ENCODE measurements at regions not wholly inside any gene's neighbourhood (a gene's known extent, or its start where the extent isn't known, plus 50 kb on each side); places are given as distances from the start of the nearest gene placed in this dataset.

- H3K4me3 ChIP-seq: no peak overlapping the region
- H3K9me3 ChIP-seq: no peaks in the 10 kb centered on the region
- H3K27ac ChIP-seq: no peak overlapping the region
- H3K36me3 ChIP-seq: no peaks in the 10 kb centered on the region
- H3K4me1 ChIP-seq: peaks cover 8% of the 10 kb centered on the region
- TF ChIP-seq, protein P1, sequence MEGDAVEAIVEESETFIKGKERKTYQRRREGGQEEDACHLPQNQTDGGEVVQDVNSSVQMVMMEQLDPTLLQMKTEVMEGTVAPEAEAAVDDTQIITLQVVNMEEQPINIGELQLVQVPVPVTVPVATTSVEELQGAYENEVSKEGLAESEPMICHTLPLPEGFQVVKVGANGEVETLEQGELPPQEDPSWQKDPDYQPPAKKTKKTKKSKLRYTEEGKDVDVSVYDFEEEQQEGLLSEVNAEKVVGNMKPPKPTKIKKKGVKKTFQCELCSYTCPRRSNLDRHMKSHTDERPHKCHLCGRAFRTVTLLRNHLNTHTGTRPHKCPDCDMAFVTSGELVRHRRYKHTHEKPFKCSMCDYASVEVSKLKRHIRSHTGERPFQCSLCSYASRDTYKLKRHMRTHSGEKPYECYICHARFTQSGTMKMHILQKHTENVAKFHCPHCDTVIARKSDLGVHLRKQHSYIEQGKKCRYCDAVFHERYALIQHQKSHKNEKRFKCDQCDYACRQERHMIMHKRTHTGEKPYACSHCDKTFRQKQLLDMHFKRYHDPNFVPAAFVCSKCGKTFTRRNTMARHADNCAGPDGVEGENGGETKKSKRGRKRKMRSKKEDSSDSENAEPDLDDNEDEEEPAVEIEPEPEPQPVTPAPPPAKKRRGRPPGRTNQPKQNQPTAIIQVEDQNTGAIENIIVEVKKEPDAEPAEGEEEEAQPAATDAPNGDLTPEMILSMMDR (IDR thresholded peaks at IDR 0.05): no peak
- TF ChIP-seq POLR2AphosphoS5 (IDR thresholded peaks at IDR 0.05; ENCODE audit: insufficient read depth in 1 of 2, low read depth in 1 of 2) (no peak), POLR2A (IDR thresholded peaks at IDR 0.05) (no peak)
- no peaks in the 10 kb centered on the region for H3K27me3 ChIP-seq
- DNase-seq (ENCODE audit: extremely low spot score in 2 of 2): peak in 1 of 2 donors; percentile 95
- intact Hi-C loops (cut with DNase I): no loop called here
Measured at GRCh38 chr2:21260311-21260710, 136.5 kb downstream of the TDRD15 start.

DNA sequence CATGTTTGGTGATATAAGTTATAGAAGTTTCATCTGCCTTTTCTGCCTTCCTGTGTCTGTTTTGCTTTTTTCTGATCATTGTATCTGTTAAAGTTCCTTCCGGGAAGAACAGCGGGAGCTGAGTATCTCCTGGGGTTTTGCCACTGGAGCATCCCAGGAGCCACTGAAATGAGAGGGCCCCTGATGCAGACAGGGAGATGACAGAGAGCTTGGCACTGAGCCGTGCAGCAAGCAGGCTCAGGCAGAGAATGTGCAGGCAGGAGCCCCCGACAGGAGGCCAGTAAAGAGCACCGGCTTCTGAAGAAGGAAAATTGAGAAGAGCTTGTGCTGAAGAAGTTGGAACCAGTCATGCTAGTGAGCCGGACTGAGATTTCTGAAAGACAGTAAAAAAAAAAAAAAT is 137.8 kb downstream of the TDRD15 start:
- intact Hi-C loops (cut with DNase I): no loop called here
- peaks cover 8% of the 10 kb centered on the region for H3K4me1 ChIP-seq

DNA sequence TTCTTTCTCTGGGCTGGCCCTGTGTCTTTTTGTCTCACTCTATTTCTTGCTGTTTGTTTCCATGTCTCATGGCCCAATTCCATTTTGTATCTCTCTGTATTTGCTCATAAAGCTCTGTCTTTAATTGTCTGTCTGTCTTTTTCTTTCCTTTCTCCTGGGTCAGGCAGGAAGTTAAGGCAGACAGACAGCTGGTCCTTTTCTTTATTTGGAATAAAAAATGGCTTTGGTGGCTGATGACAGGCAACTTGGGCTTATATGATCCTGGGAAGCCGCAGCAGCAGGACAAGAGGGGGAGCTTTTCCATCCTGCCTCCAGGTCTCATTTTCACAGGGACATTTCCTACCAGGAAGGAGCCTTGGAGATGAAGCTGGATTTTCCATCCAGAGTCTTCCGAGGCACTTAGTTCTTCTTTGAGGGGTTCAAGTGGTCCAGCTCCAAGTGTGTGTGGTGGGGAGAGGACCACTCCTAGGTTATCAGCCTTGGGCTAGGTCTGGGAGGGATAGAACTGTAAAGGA is 138.7 kb downstream of the TDRD15 start:
- intact Hi-C loops (cut with DNase I): no loop called here
- H3K36me3 ChIP-seq: no peaks in the 10 kb centered on the region
- no peak for TF ChIP-seq POLR2AphosphoS5 (IDR thresholded peaks at IDR 0.05; ENCODE audit: insufficient read depth in 1 of 2, low read depth in 1 of 2)
- no peak for TF ChIP-seq POLR2A (IDR thresholded peaks at IDR 0.05)
- TF ChIP-seq, protein P1 (IDR thresholded peaks at IDR 0.05): no peak
- H3K4me3 ChIP-seq: no peak overlapping the region
- DNase-seq (ENCODE audit: extremely low spot score in 2 of 2): peak in 1 of 2 donors; percentile 40
- no peaks in the 10 kb centered on the region for H3K27me3 ChIP-seq
- no peak overlapping the region for H3K27ac ChIP-seq
- H3K4me1 ChIP-seq: peaks cover 8% of the 10 kb centered on the region
- H3K9me3 ChIP-seq: no peaks in the 10 kb centered on the region

More for the DNA sequence above, 137.8 kb downstream of the TDRD15 start:
- no peak overlapping the region for H3K27ac ChIP-seq
- no peaks in the 10 kb centered on the region for H3K9me3 ChIP-seq
- no peak overlapping the region for H3K4me3 ChIP-seq
- no peak for TF ChIP-seq POLR2A (IDR thresholded peaks at IDR 0.05)
- TF ChIP-seq, protein P1 (IDR thresholded peaks at IDR 0.05): no peak
- no peak for TF ChIP-seq POLR2AphosphoS5 (IDR thresholded peaks at IDR 0.05; ENCODE audit: insufficient read depth in 1 of 2, low read depth in 1 of 2)
- H3K36me3 ChIP-seq: no peaks in the 10 kb centered on the region
- no peaks in the 10 kb centered on the region for H3K27me3 ChIP-seq
- peak in 1 of 2 donors; percentile 31 for DNase-seq (ENCODE audit: extremely low spot score in 2 of 2)

DNA sequence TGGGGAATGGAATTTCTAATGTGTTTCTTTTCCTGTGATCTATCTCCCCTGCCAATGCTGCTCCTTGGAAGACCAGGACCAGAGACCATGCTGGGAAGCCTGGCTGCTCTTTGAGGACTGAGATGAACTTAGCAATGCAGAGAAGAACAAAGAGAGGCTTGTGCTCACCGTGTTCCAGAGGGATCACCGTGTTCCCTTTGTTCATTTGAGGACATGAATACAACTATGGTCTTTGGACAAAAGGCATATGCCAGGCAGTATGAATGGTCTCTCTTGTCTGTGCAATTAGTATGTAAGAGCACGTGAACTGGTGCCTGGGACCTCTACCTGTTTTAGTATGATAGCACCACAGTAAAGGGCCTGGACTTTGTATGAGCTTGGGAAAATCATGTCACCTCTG is 139.9 kb downstream of the TDRD15 start:
- DNase-seq (ENCODE audit: extremely low spot score in 2 of 2): peak in 1 of 2 donors; percentile 52
- no peaks in the 10 kb centered on the region for H3K27me3 ChIP-seq
- intact Hi-C loops (cut with DNase I): no loop called here
- H3K27ac ChIP-seq: no peak overlapping the region
- TF ChIP-seq POLR2AphosphoS5 (IDR thresholded peaks at IDR 0.05; ENCODE audit: insufficient read depth in 1 of 2, low read depth in 1 of 2): no peak
- TF ChIP-seq, protein P1 (IDR thresholded peaks at IDR 0.05): no peak
- peaks cover 8% of the 10 kb centered on the region for H3K4me1 ChIP-seq
- H3K9me3 ChIP-seq: no peaks in the 10 kb centered on the region
- no peaks in the 10 kb centered on the region for H3K36me3 ChIP-seq
- no peak overlapping the region for H3K4me3 ChIP-seq

GRCh38 chr2:21265752-21266151 is 142.0 kb downstream of the TDRD15 start:
- H3K4me3 ChIP-seq: no peak overlapping the region
- H3K27me3 ChIP-seq: no peaks in the 10 kb centered on the region
- no peak overlapping the region for H3K27ac ChIP-seq
- peak in 1 of 2 donors; percentile 58 for DNase-seq (ENCODE audit: extremely low spot score in 2 of 2)
- no peaks in the 10 kb centered on the region for H3K36me3 ChIP-seq
- TF ChIP-seq, protein P1 (IDR thresholded peaks at IDR 0.05): no peak
- TF ChIP-seq POLR2A (IDR thresholded peaks at IDR 0.05): no peak
- TF ChIP-seq POLR2AphosphoS5 (IDR thresholded peaks at IDR 0.05; ENCODE audit: insufficient read depth in 1 of 2, low read depth in 1 of 2): no peak
- intact Hi-C loops (cut with DNase I): no loop called here
- no peaks in the 10 kb centered on the region for H3K9me3 ChIP-seq
- peaks cover 18% of the 10 kb centered on the region for H3K4me1 ChIP-seq

Data from vagina (tissue), 2 donors.